WTC11 (cell line): ENCODE measurements at regions not wholly inside any gene's neighbourhood (a gene's known extent, or its start where the extent isn't known, plus 50 kb on each side); places are given as distances from the start of the nearest gene placed in this dataset.
A peak's percentile ranks its signal among the peaks of the same experiment; 100 is the strongest.
"Not testable (repeated sequence)": the region's sequence is repeated elsewhere in the genome, so short reads cannot be mapped to it uniquely, and the experiment has no call there.

ENCODE experiments used
- ATAC-seq: fragments of 200-7000 bp; cut with Tn5 transposase; 2 replicates; pipeline ENCODE4 v1.10.0; 2021; ENCODE audit warnings: mild to moderate bottlenecking, moderate library complexity
- CTCF ChIA-PET: fragments of 300-600 bp; sonication (Branson Sonifier 250); formaldehyde crosslinking; loops from one replicate; lab custom pipeline; 2021; ENCODE audit warnings: antibody characterized with exemption; lab: Charles Lee
- POLR2A ChIA-PET: fragments of 350-600 bp; sonication (Branson Sonifier 250); formaldehyde crosslinking; loops from one replicate; lab custom pipeline; 2021; ENCODE audit warnings: antibody characterized with exemption; lab: Charles Lee
- DNase-seq: peaks from one replicate; pipeline ENCODE4 v3.0.0; 2021; ENCODE audit warnings: low spot score
- H3K27ac Mint-ChIP-seq: 2 replicates; pipeline ENCODE4 v1.8.0; 2021; ENCODE audit warnings: mixed read lengths
- H3K27me3 Mint-ChIP-seq: 2 replicates; pipeline ENCODE4 v1.8.0; 2021; ENCODE audit warnings: low read depth, mild to moderate bottlenecking, moderate library complexity, mixed read lengths
- H3K36me3 Mint-ChIP-seq: 2 replicates; pipeline ENCODE4 v1.8.0; 2021; ENCODE audit warnings: mixed read lengths
- H3K4me1 Mint-ChIP-seq: 2 replicates; pipeline ENCODE4 v1.8.0; 2022; ENCODE audit warnings: mixed read lengths
- H3K4me3 Mint-ChIP-seq: 2 replicates; pipeline ENCODE4 v1.8.0; 2021; ENCODE audit warnings: mild to moderate bottlenecking, moderate library complexity, mixed read lengths
- H3K9me3 Mint-ChIP-seq: 2 replicates; pipeline ENCODE4 v1.8.0; 2021; ENCODE audit warnings: mixed read lengths
- AFF4 ChIP-seq: sonication (generic); formaldehyde crosslinking; IDR thresholded peaks from 2 replicates; pipeline ENCODE4 v1.8.1; 2023; ENCODE audit warnings: mild to moderate bottlenecking, missing genetic modification reagents, borderline replicate concordance
- ARID4B ChIP-seq: sonication (generic); formaldehyde crosslinking; IDR thresholded peaks from 2 replicates; pipeline ENCODE4 v1.8.0; 2023; ENCODE audit warnings: missing genetic modification reagents, mild to moderate bottlenecking, borderline replicate concordance
- ATF6 ChIP-seq: sonication (generic); formaldehyde crosslinking; IDR thresholded peaks from 2 replicates; pipeline ENCODE4 v1.8.1; 2023; ENCODE audit warnings: mild to moderate bottlenecking, missing genetic modification reagents
- CDX4 ChIP-seq: fragments of 250-450 bp; sonication (Bioruptor Pico); IDR thresholded peaks from 2 replicates; pipeline ENCODE4 v1.9.0; 2021; ENCODE audit warnings: moderate library complexity, mild to moderate bottlenecking, inconsistent platforms, borderline replicate concordance
- CREM ChIP-seq: sonication (generic); formaldehyde crosslinking; IDR thresholded peaks from 2 replicates; pipeline ENCODE4 v1.8.1; 2022; ENCODE audit warnings: mild to moderate bottlenecking, missing genetic modification reagents, moderate library complexity
- E2F4 ChIP-seq: sonication (generic); formaldehyde crosslinking; IDR thresholded peaks from 2 replicates; pipeline ENCODE4 v1.8.1; 2022; ENCODE audit warnings: low read depth, mild to moderate bottlenecking, moderate library complexity, missing genetic modification reagents, borderline replicate concordance
- EMX1 ChIP-seq: fragments of 250-450 bp; sonication (Bioruptor Pico); IDR thresholded peaks from 2 replicates; pipeline ENCODE4 v1.8.0; 2021; ENCODE audit warnings: mild to moderate bottlenecking
- ERG ChIP-seq: fragments of 250-450 bp; sonication (Bioruptor Pico); IDR thresholded peaks from 2 replicates; pipeline ENCODE4 v1.8.0; 2021; ENCODE audit warnings: mild to moderate bottlenecking
- FOXJ3 ChIP-seq: sonication (generic); formaldehyde crosslinking; IDR thresholded peaks from 2 replicates; pipeline ENCODE4 v1.9.0; 2021; ENCODE audit warnings: missing genetic modification reagents, mild to moderate bottlenecking, borderline replicate concordance
- GTF2I ChIP-seq: fragments of 250-450 bp; sonication (Bioruptor Pico); conservative IDR thresholded peaks from 2 replicates; pipeline ENCODE4 v1.4.0; 2021; ENCODE audit warnings: mild to moderate bottlenecking
- KAT7 ChIP-seq: sonication (generic); formaldehyde crosslinking; IDR thresholded peaks from 2 replicates; pipeline ENCODE4 v1.8.1; 2023; ENCODE audit warnings: missing genetic modification reagents, mild to moderate bottlenecking, borderline replicate concordance
- RELA ChIP-seq: sonication (generic); formaldehyde crosslinking; IDR thresholded peaks from 2 replicates; pipeline ENCODE4 v1.8.1; 2022; ENCODE audit warnings: missing genetic modification reagents, mild to moderate bottlenecking, borderline replicate concordance
- SMAD4 ChIP-seq: sonication (generic); formaldehyde crosslinking; IDR thresholded peaks from 2 replicates; pipeline ENCODE4 v1.8.0; 2022; ENCODE audit warnings: mild to moderate bottlenecking, missing genetic modification reagents
- ZNF232 ChIP-seq: sonication (generic); formaldehyde crosslinking; IDR thresholded peaks from 2 replicates; pipeline ENCODE4 v1.8.0; 2022; ENCODE audit warnings: mild to moderate bottlenecking, missing genetic modification reagents
- ZNF396 ChIP-seq: fragments of 250-450 bp; sonication (Bioruptor Pico); IDR thresholded peaks from 2 replicates; pipeline ENCODE4 v1.8.0; 2021; ENCODE audit warnings: mild to moderate bottlenecking, moderate library complexity, borderline replicate concordance
- ZNF532 ChIP-seq: fragments of 250-450 bp; sonication (Bioruptor Pico); IDR thresholded peaks from 2 replicates; pipeline ENCODE4 v1.9.0; 2021; ENCODE audit warnings: mild to moderate bottlenecking, borderline replicate concordance

GRCh38 chr2:167715498-167715897 lies 531.9 kb downstream of the STK39 start:
- H3K36me3 Mint-ChIP-seq, H3K27me3 Mint-ChIP-seq, H3K27ac Mint-ChIP-seq, ATAC-seq, H3K4me1 Mint-ChIP-seq, DNase-seq, CTCF ChIA-PET, POLR2A ChIA-PET: not testable (repeated sequence)
- H3K9me3 Mint-ChIP-seq: peaks cover 23% of the 10 kb centered on the region
- H3K4me3 Mint-ChIP-seq: 0 out of 2 replicates have a peak overlapping the region, but pooled peaks have one; percentile 19

GRCh38 chr2:167712275-167712674 lies 535.1 kb downstream of the STK39 start:
- H3K27ac Mint-ChIP-seq: no peak overlapping the region
- H3K36me3 Mint-ChIP-seq: peaks cover 11% of the 10 kb centered on the region
- no peak overlapping the region for H3K4me3 Mint-ChIP-seq
- CTCF ChIA-PET: no interaction called here
- H3K27me3 Mint-ChIP-seq: no peaks in the 10 kb centered on the region
- peak; percentile 58 for ATAC-seq
- DNase-seq: no peak
- POLR2A ChIA-PET: no interaction called here
- peaks cover 6% of the 10 kb centered on the region for H3K4me1 Mint-ChIP-seq
- H3K9me3 Mint-ChIP-seq: peaks cover 23% of the 10 kb centered on the region
- TF ChIP-seq FOXJ3 (CRISPR knock-in tag) (no peak), CDX4 (no peak), SMAD4 (CRISPR knock-in tag) (no peak), ATF6 (CRISPR knock-in tag) (no peak), ERG (CRISPR knock-in tag) (no peak), AFF4 (no peak), ARID4B (CRISPR knock-in tag) (no peak), ZNF396 (CRISPR knock-in tag) (no peak), GTF2I (no peak), KAT7 (no peak), RELA (CRISPR knock-in tag) (no peak), CREM (CRISPR knock-in tag) (no peak), EMX1 (no peak), ZNF532 (CRISPR knock-in tag) (no peak), E2F4 (no peak), ZNF232 (CRISPR knock-in tag) (no peak)
